CD4-positive, alpha-beta T cell treated with Interleukin-15 for 4 hours (primary cell): ENCODE measurements at regions not wholly inside any gene's neighbourhood (a gene's known extent, or its start where the extent isn't known, plus 50 kb on each side); places are given as distances from the start of the nearest gene placed in this dataset.

Experiments
- DNase-seq: peaks from one replicate; pipeline ENCODE4 v3.0.0-alpha.2; 2020; ENCODE audit warnings: low spot score

DNA sequence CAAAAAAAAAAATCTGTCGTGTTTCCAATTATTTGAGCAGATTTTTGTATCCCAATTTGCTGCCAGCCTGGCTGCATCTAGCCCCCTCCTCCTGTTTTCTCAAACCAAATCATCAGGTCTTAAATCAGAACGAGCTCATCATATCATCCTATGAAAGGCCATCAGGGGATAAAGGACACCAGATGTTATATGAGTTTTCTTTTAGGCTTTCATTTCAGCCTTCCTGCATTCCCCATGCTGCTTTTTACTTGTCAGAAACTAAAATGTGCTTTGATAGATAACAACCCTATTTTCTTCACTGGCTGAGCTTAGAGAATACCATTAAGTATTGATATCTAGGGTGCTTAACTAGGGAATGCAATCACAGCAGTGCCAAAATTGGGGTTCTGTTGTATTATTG lies 968.4 kb upstream of the SLC35B3 start:
- no peak for DNase-seq

DNA sequence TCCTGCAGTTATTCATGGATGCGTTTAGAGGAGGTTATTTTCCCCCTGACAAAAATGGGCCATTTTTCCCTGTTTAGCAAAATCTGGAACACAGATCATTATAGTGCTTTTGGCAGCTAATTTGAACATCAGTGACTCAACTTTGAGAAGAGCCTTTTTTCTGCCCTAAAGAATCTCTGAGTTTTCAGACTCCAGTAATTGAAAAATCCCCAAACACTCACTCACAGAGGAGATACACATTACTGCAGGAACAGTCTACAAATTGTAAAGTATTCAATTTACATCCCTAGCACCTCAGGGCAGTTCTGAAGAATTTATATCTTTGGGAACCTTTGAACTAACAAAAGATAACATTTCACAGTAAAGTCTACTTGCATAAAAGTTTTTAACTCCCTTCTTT lies 966.6 kb upstream of the SLC35B3 start:
- DNase-seq, result no peak

DNA sequence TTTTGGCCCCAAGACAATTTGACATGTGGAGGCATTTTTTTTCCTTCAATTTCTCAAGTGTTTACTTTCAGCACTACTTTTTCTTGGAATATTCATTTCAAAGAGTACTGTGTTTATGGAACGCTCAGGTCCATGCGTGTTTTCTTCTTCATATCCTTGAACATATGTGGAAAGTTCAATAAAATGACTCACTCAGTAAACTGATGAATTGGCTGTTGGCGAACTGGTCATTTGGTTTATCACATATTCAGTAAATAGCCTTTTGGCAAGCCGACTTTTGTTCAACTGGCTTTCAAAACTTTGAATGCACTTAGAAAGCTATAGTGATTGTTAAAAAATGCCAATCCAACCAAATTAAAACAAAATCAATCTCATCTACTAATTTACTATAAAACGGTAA lies 964.6 kb upstream of the SLC35B3 start:
- no peak for DNase-seq

DNA sequence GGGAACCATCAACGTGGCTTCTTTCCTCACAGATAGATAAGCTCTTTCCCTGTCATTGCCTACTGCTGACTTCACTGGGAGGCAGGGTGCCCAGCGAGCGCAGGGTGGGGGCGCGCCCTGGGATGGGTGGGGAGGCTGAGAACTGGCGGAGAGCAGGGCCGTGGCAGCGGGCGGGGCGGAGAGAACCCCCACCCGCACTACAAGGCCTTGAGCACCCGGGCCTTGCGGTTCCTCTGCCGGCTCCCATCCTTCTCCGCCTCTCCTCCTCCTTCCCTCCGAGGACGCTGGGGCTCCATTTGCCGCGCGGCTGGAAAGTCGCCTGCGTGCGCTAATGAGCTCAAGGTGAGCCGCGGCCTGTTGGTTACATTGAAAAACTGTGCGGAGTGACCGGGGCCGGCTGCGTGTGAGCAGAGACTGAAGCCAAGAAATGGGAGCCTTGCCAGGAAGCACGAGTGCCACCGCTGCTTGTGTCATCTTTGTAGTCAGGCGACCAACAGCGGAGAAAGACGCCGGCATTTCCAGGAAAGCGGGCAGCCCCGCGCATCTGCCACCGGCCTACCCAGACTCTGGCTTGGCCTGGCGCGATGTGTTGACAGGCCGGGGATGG lies 963.5 kb upstream of the SLC35B3 start:
- no peak for DNase-seq

DNA sequence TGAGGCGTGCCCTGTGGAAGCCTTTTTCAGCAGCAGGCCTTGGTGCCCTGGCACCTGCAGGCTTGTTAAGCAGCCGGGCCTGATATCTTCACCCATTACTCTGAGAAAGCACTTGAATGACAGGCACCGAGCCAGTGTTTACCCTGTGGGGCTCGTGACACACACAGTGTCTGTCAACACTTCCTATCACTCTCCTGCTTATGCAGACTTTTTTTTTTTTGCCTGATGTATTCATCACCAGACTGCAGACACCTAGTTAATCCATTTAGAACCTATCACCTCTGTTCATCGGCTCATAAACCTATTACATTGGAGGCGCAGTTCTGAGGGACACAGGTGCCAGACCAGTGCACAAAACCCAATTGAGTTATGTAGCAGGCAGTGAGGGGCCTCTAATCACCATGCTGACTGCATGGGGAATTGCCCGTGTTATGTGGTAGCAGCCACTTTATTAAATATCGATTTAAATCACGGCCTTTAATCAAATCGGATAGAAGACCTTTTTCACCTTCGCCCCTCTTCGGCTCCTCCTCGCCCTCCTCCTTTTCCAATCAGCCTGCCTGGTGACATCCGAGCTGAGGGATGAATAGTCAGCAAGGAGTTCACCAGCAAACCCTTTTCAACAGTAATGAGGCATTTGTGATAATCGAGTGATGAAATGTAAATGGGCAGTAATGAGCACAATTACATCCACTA lies 962.9 kb upstream of the SLC35B3 start:
- DNase-seq, result no peak

DNA sequence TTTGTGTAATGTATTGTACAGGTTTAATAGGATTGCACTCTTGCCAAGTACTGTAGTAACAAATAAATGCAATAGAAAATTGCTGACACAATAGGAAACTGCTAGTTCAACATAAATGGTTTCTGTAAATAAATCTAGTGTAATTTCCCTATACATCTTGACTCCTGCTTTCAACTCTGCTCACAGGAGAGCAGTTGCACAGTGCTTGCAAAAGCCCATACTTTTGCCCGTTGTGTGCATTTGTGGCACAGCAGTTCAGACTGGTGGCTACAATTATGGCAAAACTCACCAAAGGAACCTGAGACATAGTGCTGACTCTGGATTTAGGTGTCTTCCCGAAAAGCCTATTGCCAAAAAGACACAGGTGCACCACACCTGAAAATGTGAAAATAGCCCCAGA lies 953.3 kb upstream of the SLC35B3 start:
- DNase-seq, result no peak

DNA sequence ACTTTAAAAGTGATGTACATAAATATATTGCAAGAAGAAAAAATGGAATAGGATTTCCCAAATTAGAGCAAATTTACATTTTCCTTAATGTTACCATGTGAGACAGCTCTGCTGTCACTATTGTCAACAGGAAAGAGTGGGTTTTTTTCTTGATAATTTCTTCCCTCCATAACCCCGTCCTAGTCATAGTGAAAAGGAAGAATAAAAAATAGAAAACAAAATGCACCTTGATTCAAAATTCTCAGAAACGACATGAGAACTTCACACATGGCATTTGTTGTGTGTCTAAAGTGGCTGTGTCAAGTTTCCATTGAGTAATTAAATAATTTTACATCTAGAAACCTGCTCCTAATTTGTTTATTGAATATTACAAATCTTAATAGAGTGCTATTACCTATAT lies 945.2 kb upstream of the SLC35B3 start:
- DNase-seq, result no peak

DNA sequence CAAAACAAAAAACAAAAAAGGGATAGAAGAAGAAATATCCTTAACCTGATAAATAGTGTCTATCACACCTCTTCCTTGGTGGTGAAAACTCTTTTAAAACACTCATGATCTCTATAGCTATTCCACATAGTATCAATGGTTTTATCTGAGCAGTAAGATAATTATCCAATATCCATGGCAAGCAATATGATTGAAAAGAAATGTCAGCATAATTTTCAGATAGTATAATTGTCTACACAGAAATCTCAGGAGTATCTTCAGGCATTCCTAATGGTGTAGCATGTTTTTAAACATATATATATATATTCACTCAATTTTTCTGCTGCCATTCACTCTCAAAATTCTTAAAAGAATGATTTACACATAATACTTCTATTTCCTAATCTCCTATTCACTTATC lies 938.0 kb upstream of the SLC35B3 start:
- DNase-seq, result no peak

DNA sequence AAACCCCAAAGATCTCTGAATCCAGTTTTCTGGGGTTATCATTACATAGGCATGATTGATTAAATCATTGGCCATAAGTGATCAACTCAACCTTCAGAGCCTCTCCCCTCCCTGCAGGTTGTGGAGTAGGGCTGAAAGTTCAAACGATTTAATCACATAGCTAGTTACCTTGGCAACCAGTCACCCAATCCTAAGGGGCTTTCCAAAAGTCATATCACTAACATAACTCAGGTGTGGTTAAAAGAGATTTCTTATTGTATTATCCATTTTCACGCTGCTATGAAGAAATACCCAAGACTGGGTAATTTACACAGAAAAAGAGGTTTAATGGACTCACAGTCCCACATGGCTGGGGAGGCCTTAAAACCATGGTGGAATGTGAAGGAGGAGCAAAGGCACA lies 935.1 kb upstream of the SLC35B3 start:
- DNase-seq, result no peak

DNA sequence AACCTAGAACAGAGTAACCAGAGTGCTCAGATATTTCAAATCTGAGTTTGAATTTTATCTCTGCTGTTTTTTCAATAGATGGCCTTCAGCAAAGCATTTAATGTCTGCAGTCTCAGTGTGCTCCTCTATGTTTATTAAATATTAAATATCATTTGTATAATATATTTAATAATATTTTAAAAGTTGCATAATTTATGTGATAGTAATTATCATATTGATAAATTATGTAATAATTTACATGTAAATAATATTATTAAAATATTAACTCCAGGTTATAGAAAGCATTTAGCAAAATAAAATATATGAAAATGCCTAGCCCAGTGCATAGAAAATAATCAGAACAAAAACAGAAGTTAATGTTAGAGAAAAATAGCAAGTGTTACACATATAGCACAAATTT lies 930.0 kb upstream of the SLC35B3 start:
- no peak for DNase-seq

DNA sequence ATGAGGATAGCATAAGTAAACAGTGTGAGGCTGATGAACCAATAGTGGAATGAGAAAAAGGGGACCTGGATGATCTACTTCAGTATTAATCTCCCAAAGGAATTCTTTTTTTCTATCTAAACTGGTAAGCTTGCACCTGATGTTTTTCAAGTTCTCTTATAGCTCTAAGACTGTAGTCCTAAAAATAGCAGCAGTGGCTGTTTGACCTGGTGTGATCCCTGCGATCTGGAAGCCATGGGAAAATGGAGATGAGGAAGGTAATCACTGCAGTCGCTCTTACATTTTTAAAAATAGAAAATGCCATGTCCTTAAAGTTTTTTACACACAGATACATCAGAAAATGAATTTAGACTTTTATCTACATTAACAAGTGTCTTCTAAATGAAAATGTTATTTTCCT lies 926.4 kb upstream of the SLC35B3 start:
- DNase-seq, result no peak

DNA sequence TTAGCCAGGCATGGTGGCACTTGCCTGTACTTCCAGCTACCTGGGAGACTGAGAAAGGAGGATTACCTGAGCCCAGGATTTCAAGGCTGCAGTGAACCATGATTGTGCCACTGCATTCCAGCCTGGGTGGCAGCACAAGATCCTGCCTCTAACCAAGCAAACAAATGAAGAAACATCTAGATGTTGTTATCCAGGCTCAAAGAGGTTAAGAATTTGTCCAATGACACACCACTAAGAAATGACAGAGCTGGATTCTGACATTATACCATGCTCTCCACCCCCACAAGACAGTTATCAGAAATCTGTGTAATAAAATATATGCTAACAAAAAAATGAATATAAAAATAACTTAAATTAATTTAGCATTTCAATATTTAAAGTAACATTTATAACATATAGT lies 925.5 kb upstream of the SLC35B3 start:
- DNase-seq, result no peak

DNA sequence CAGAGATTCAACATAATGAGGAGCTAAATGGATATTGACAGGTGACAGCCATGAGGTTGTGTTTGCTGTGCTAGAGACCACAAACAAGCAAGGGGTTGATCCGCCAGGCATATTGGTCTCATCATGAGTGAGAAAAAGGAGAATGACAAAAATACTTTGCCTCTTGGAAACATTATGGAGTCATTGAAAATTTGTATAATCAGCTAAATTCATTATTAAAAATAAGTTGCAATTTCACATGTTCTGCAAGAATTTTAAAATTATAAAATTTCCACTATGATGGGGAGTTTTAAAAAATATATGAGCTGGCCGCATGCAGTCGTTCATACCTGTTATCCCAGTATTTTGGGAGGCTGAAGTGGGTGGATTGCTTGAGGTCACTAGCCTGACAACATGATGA lies 912.3 kb upstream of the SLC35B3 start:
- DNase-seq, result no peak

DNA sequence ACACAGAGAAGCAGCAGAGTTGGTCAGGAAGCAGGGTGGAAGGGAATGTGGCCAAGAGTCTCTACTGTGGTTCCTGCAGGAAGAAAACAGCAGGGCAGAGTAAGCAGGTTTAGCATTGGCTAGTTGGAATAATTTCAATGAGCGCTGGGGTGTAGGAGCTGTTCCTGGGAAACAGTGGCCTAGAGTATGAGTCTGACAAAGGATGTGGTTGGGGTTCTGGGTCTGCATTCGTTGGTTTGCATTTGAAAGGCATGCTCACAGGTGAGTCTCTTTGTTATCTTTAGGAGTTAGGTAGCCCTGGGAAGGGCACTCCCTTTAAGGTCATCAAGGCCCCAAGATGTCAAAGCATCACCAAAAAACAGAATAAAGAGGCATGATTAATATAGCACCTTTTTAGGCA lies 911.6 kb upstream of the SLC35B3 start:
- DNase-seq, result no peak

DNA sequence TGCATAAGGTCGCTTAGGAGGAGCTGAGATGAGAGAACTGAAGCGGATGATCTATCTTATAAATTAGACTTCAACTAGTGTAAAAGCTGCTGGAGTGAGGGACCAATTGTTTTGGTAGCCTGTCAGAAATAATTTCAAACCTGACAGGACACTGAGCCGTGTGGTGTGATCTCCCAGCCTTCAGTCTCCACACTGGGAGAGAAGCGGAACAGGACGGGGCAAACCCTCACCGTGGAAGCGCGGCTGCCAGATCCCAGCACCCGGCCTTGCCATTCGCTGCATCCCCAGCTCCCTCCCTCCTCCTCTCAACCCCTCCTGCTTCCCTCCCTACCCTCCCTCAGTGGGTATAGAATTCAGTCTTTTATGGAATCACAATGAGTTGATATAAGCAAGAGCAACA lies 900.1 kb upstream of the SLC35B3 start:
- DNase-seq, result no peak

DNA sequence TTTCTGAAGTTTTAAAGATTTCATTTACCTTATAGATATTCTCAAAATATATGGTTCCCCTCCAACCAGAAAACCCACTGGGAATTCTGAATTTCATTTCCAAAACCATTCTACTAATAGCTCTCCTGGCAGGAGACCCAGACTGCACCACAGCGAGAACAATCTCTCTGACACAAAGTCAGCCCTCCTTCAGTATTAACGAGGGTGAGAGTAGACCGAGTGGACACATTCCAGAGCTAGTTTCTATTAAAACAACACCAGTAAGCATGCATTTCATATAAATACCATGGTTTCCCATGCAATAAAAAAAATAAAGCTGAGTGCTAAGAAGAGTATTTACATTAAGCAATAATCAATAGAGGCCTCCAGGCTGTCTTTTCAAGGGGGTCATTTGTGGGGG lies 899.6 kb upstream of the SLC35B3 start:
- no peak for DNase-seq

DNA sequence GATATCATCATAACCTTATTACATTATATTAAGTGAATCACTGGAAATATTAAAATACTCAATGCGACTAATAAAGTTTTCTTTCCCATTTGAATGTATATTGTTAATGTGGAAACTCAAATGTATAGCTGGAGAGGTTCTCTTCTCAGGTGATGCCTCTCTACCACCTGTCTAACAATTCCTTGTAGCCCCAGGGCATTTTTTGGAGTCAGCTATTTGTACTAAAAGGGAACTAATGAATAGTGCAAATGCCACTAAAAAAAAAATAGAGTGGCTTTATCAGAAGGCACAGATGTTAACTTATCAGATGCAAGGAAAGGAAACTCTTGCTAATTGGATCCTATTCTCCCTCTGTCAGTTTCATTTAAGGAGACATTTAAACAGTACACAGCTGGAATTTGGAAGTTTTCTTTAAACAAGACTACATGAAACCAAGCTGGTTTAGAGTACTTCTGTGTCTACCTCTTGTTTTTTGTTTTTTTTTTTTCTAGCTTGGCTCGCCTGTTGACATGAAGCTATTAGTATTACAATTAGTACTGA lies 897.0 kb upstream of the SLC35B3 start:
- no peak for DNase-seq

DNA sequence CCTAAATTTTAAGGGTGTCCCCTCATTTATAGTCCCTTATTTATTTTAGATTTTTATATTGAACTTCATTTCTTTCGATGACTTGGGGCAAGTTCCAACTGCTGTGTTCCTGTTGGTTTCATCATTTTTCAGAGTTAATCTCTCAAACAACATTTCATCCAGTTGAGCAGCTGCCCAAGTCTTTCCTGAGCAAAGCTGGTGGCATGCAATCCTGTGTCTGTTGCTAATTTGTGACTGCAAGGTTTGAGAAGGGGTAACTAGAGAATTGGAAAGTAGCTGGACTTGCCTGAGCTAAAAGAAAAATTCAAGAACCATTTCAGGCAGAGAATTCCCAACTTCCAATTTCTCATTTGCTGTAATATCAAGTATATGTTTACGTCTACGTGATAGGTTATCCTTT lies 881.5 kb upstream of the SLC35B3 start:
- DNase-seq, result no peak

DNA sequence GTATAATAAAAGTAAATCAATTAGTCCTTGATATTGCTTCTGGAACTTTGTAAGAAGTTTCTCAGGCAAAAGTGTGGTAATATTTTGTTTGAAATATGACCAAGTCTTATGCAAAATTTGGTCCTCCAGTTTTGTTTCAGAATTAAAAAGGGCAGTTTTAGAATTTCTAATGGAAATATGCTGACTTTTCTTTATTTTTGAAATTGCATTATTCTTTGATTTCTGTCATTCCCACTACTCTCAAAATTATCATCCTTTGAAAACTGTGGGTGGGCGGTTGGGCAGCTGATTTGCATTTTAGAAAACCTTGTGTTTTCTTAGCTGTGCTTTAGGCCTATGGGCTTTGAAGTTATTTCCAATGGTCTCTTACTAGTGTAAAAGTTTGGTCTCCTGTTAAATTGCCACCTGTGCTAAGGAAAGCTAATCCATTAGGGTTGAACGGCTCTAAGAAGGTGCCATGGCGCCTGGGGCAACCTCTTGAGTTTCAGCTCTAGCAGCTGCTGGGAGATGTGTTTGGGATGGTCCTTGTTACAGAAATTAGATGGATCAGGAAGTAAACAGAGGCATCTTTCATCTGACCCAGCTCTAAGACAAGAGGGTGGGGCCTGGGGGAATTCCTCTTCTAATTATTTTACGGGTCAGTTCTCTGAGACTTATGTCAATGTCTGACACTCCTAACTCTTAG lies 880.8 kb upstream of the SLC35B3 start:
- DNase-seq, result no peak

DNA sequence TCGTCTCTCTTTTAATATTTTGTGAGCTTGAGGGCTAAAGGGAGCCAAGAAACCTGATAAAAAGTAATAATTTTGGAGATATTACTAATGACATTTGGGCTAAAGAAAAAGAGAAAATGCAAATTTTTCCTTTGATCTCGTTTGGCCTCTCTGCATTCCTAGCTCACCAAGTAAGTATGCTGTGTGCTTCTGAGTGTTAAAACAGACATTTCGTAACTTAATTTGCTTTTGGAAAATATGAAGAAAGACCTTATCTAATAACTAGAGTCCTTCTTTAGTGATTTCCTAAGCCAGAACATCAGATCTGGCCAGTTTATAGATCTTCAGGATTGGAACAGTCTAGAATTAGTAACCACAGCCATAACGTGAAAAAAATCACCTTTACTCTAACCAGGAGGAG lies 872.9 kb upstream of the SLC35B3 start:
- no peak for DNase-seq

DNA sequence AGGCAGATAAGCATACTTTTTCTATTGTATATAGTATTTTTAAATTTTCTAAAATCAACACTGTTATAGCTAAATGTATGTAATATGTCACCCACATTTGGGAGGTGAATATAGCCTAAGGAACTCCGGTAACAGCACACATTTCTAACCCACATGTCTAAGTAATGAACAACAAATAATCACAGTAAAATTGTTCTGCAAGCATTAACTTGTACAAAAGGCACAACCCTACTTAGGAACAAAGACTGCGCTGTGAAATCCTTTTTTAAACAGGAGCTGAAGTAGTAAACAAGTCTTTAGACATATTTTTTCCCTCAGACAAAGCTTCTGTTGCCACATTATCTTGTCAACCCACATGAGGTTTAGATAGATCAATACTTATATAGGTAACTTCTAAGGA lies 872.4 kb upstream of the SLC35B3 start:
- no peak for DNase-seq

DNA sequence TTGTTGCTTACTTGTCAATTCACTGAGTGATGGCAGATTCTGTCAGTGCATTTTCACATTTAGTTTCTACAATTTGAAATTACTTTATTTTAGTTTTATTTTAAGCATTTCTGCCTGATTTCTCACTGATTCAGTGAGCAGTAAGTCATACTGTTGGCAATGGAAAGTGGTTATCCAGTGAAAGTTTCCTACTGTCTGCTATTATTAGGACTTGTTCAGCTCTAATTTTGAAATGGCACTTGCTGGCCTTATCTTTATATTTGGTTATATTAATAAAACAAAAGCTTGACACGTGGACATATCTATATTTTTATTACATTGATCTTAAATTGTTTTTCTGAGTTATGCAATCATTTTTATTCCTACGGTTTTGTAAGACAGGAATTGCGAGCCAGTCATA lies 871.8 kb upstream of the SLC35B3 start:
- no peak for DNase-seq

DNA sequence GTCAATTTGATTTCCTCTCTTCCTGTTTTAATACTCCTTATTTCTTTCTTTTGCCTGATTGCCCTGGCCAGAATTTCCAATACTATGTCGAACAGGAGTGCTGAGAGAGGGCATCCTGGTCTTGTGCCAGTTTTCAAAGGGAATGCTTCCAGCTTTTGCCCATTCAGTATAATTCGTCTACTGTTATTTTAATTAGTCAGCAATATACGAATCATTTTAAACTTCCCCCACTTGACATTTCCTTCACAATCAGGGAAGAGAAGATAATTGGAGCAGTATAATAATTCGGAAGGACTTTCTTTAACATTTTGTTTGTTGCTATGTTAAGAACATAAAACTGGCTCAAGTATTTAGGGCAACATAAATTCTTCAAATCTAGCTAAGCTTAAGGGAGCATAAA lies 860.3 kb upstream of the SLC35B3 start:
- no peak for DNase-seq

DNA sequence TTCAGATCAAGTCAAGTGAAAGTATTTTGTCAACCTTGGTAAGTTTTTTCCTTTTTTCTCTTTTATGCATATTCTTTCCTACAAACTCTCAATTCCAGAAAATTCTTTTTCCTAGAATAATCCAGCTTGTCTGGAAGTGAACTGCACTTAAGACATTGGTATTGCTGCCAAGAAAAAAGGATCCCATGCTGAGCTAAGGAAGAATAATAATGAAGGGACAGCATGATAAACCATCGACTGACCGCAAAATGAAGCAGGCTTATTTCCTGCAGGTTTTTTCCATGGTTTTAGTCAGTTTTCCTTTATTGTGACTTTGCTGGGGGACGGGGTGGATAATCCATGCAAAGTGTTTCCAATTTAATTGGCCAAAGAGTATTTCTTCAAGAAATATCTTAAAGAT lies 857.6 kb upstream of the SLC35B3 start:
- no peak for DNase-seq
